ENCODE measurements at regions not wholly inside any gene's neighbourhood (a gene's known extent, or its start where the extent isn't known, plus 50 kb on each side); places are given as distances from the start of the nearest gene placed in this dataset.

GRCh38 chr13:68636784-68637183, 1406.6 kb upstream of the PCDH9 start:
- no peak overlapping the region for H3K4me3 ChIP-seq (ENCODE audit: low read length)
- H3K4me1 ChIP-seq (ENCODE audit: insufficient read depth, low read length) = no peaks in the 10 kb centered on the region
- peaks cover 3% of the 10 kb centered on the region for H3K9me3 ChIP-seq (ENCODE audit: low read length)
- no peaks in the 10 kb centered on the region for H3K36me3 ChIP-seq (ENCODE audit: insufficient read depth, low read length)
- no peak overlapping the region for H2AFZ ChIP-seq (ENCODE audit: low read depth, low read length)
- H3K27me3 ChIP-seq (ENCODE audit: insufficient read depth, low read length) = no peaks in the 10 kb centered on the region

GRCh38 chr13:68628994-68629393, 1398.9 kb upstream of the PCDH9 start:
- H3K4me1 ChIP-seq (ENCODE audit: insufficient read depth, low read length) = no peaks in the 10 kb centered on the region
- H2AFZ ChIP-seq (ENCODE audit: low read depth, low read length) = no peak overlapping the region
- no peak overlapping the region for H3K4me3 ChIP-seq (ENCODE audit: low read length)
- no peaks in the 10 kb centered on the region for H3K27me3 ChIP-seq (ENCODE audit: insufficient read depth, low read length)
- no peaks in the 10 kb centered on the region for H3K36me3 ChIP-seq (ENCODE audit: insufficient read depth, low read length)
- no peaks in the 10 kb centered on the region for H3K9me3 ChIP-seq (ENCODE audit: low read length)

DNA sequence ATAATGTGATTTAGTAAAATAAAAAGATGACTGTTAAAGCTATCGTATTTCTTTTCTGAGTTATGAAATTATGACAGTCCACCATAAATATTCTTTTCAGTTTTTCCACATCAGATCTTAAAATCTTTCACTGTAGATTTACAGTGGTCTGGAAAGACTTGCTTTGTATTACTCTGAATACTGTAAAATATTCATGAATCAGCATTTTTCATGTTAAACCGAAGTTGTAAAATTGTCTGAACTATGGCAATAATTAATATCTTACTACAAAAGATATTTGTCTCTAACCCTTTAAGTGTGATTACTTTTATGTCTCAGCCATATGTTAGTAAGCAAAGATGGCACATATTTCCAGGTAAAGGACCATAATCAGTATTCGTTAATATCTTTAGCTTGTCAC, 1397.2 kb upstream of the PCDH9 start:
- Histone ChIP-seq H3K4me1 (ENCODE audit: insufficient read depth, low read length) (no peaks in the 10 kb centered on the region), H3K4me3 (ENCODE audit: low read length) (no peak overlapping the region), H3K27me3 (ENCODE audit: insufficient read depth, low read length) (no peaks in the 10 kb centered on the region), H3K36me3 (ENCODE audit: insufficient read depth, low read length) (no peaks in the 10 kb centered on the region), H3K9me3 (ENCODE audit: low read length) (no peaks in the 10 kb centered on the region), H2AFZ (ENCODE audit: low read depth, low read length) (no peak overlapping the region)

GRCh38 chr13:68616600-68617222, 1386.6 kb upstream of the PCDH9 start:
- Histone ChIP-seq H3K36me3 (ENCODE audit: insufficient read depth, low read length) (no peaks in the 10 kb centered on the region), H3K4me3 (ENCODE audit: low read length) (no peak overlapping the region), H3K4me1 (ENCODE audit: insufficient read depth, low read length) (no peaks in the 10 kb centered on the region), H3K9me3 (ENCODE audit: low read length) (no peaks in the 10 kb centered on the region), H2AFZ (ENCODE audit: low read depth, low read length) (no peak overlapping the region), H3K27me3 (ENCODE audit: insufficient read depth, low read length) (no peaks in the 10 kb centered on the region)

- no peak overlapping the region for H2AFZ ChIP-seq (ENCODE audit: low read depth, low read length)
- H3K36me3 ChIP-seq (ENCODE audit: insufficient read depth, low read length) = no peaks in the 10 kb centered on the region
- no peak overlapping the region for H3K4me3 ChIP-seq (ENCODE audit: low read length)
- no peaks in the 10 kb centered on the region for H3K4me1 ChIP-seq (ENCODE audit: insufficient read depth, low read length)
- H3K9me3 ChIP-seq (ENCODE audit: low read length) = peaks cover 2% of the 10 kb centered on the region
- H3K27me3 ChIP-seq (ENCODE audit: insufficient read depth, low read length) = no peaks in the 10 kb centered on the region
These were observed 1379.5 kb upstream of the PCDH9 start for GRCh38 chr13:68609661-68610060.

GRCh38 chr13:68608147-68608546, 1378.0 kb upstream of the PCDH9 start:
- Histone ChIP-seq H3K4me1 (ENCODE audit: insufficient read depth, low read length) (no peaks in the 10 kb centered on the region), H3K27me3 (ENCODE audit: insufficient read depth, low read length) (no peaks in the 10 kb centered on the region), H3K36me3 (ENCODE audit: insufficient read depth, low read length) (no peaks in the 10 kb centered on the region), H3K4me3 (ENCODE audit: low read length) (no peak overlapping the region), H3K9me3 (ENCODE audit: low read length) (peaks cover 2% of the 10 kb centered on the region), H2AFZ (ENCODE audit: low read depth, low read length) (no peak overlapping the region)

DNA sequence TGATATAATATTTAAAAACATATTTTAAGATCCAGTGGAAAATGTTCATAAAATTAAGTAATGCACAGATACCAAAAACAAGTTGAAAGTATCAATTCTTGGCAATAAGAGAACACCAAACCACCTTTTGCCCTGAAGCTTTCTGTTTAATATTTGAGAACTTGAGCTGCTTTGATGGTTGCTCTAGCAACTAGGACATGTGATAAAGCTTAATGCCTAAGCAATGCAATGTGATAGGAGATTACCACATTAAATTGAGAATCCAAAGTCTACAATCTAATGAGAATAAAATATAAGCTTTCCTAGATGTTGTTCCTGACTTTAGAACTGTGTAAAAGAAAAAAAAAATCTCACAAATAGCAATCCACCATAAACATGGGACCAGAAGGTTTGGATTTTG, 1367.5 kb upstream of the PCDH9 start:
- H3K36me3 ChIP-seq (ENCODE audit: insufficient read depth, low read length) = no peaks in the 10 kb centered on the region
- no peaks in the 10 kb centered on the region for H3K27me3 ChIP-seq (ENCODE audit: insufficient read depth, low read length)
- H3K4me1 ChIP-seq (ENCODE audit: insufficient read depth, low read length) = peaks cover 11% of the 10 kb centered on the region
- no peak overlapping the region for H2AFZ ChIP-seq (ENCODE audit: low read depth, low read length)
- no peaks in the 10 kb centered on the region for H3K9me3 ChIP-seq (ENCODE audit: low read length)
- H3K4me3 ChIP-seq (ENCODE audit: low read length) = no peak overlapping the region

DNA sequence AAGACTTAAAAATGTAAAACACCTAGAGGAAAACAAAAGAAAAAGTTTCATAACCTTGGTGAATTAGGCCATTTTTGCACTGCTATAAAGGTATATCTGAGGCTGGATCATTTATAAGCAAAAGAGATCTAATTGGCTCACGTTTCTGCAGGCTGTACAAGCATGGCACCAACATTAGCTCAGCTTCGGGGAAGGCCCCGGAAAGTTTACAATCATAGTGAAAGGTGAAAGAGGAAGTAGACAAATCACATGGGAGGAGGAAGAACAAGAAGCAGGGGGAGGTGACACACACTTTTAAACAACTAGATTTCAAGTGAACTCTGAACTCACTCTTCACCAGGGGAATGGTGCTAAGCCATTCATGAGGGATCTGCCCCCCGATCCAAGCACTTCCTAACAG, 1358.5 kb upstream of the PCDH9 start:
- no peaks in the 10 kb centered on the region for H3K36me3 ChIP-seq (ENCODE audit: insufficient read depth, low read length)
- H3K9me3 ChIP-seq (ENCODE audit: low read length) = no peaks in the 10 kb centered on the region
- H3K4me3 ChIP-seq (ENCODE audit: low read length) = no peak overlapping the region
- no peaks in the 10 kb centered on the region for H3K4me1 ChIP-seq (ENCODE audit: insufficient read depth, low read length)
- no peak overlapping the region for H2AFZ ChIP-seq (ENCODE audit: low read depth, low read length)
- H3K27me3 ChIP-seq (ENCODE audit: insufficient read depth, low read length) = no peaks in the 10 kb centered on the region

DNA sequence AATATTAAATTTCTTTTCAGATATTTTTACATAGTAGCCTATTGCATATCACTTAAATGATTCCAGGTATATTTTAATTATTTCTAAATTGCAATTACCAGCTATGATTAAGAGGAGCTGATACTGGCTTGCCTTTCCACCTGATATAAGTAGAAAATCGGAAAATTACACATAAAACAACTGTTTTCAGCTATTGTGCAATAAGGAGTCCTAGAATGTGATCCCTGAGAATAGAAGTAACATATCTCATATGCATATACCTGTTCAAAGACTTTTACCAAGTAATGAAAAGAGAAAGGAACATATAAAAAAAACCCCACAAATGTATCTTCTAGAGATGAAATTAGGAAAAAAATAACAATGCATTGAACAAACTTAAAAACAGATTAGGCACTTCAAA, 1354.6 kb upstream of the PCDH9 start:
- H3K36me3 ChIP-seq (ENCODE audit: insufficient read depth, low read length) = no peaks in the 10 kb centered on the region
- no peaks in the 10 kb centered on the region for H3K27me3 ChIP-seq (ENCODE audit: insufficient read depth, low read length)
- no peaks in the 10 kb centered on the region for H3K4me1 ChIP-seq (ENCODE audit: insufficient read depth, low read length)
- no peak overlapping the region for H3K4me3 ChIP-seq (ENCODE audit: low read length)
- H3K9me3 ChIP-seq (ENCODE audit: low read length) = no peaks in the 10 kb centered on the region
- H2AFZ ChIP-seq (ENCODE audit: low read depth, low read length) = no peak overlapping the region

DNA sequence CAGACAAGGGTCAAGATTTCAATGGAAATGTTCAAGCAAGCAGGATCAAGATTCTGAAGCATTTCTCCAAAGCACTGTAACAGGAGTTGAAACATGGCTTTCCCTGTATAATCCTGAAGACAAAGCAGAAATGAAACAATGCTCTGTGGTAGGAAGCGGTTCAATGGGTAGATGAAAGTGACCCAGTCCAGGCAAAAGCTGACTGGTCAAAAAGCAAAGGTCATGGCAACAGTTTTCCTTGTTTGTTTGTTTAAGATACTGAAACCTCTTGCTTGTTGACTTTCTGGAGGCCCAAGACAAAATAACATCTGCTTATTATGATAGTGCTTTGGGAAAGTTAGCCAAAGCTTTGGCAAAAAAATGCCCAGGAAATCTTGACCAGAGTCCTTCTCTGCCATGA, 1343.9 kb upstream of the PCDH9 start:
- Histone ChIP-seq H3K9me3 (ENCODE audit: low read length) (no peaks in the 10 kb centered on the region), H2AFZ (ENCODE audit: low read depth, low read length) (peak overlapping the region; percentile 60), H3K36me3 (ENCODE audit: insufficient read depth, low read length) (no peaks in the 10 kb centered on the region), H3K27me3 (ENCODE audit: insufficient read depth, low read length) (no peaks in the 10 kb centered on the region), H3K4me3 (ENCODE audit: low read length) (no peak overlapping the region), H3K4me1 (ENCODE audit: insufficient read depth, low read length) (peaks cover 7% of the 10 kb centered on the region)

- no peak overlapping the region for H3K4me3 ChIP-seq (ENCODE audit: low read length)
- H3K36me3 ChIP-seq (ENCODE audit: insufficient read depth, low read length) = no peaks in the 10 kb centered on the region
- H2AFZ ChIP-seq (ENCODE audit: low read depth, low read length) = no peak overlapping the region
- no peaks in the 10 kb centered on the region for H3K9me3 ChIP-seq (ENCODE audit: low read length)
- H3K27me3 ChIP-seq (ENCODE audit: insufficient read depth, low read length) = no peaks in the 10 kb centered on the region
- H3K4me1 ChIP-seq (ENCODE audit: insufficient read depth, low read length) = peaks cover 7% of the 10 kb centered on the region
These were observed 1321.8 kb upstream of the PCDH9 start for GRCh38 chr13:68551701-68552522.

GRCh38 chr13:68550330-68550729, 1320.2 kb upstream of the PCDH9 start:
- peaks cover 7% of the 10 kb centered on the region for H3K4me1 ChIP-seq (ENCODE audit: insufficient read depth, low read length)
- no peak overlapping the region for H3K4me3 ChIP-seq (ENCODE audit: low read length)
- H3K27me3 ChIP-seq (ENCODE audit: insufficient read depth, low read length) = no peaks in the 10 kb centered on the region
- no peaks in the 10 kb centered on the region for H3K9me3 ChIP-seq (ENCODE audit: low read length)
- H2AFZ ChIP-seq (ENCODE audit: low read depth, low read length) = no peak overlapping the region
- no peaks in the 10 kb centered on the region for H3K36me3 ChIP-seq (ENCODE audit: insufficient read depth, low read length)

GRCh38 chr13:68540244-68540643, 1310.1 kb upstream of the PCDH9 start:
- H3K27me3 ChIP-seq (ENCODE audit: insufficient read depth, low read length) = no peaks in the 10 kb centered on the region
- H2AFZ ChIP-seq (ENCODE audit: low read depth, low read length) = no peak overlapping the region
- H3K4me1 ChIP-seq (ENCODE audit: insufficient read depth, low read length) = no peaks in the 10 kb centered on the region
- no peak overlapping the region for H3K4me3 ChIP-seq (ENCODE audit: low read length)
- no peaks in the 10 kb centered on the region for H3K36me3 ChIP-seq (ENCODE audit: insufficient read depth, low read length)
- no peaks in the 10 kb centered on the region for H3K9me3 ChIP-seq (ENCODE audit: low read length)

Measured in neuron (in vitro differentiated cells).